HG03378 (cell line): ENCODE measurements at regions not wholly inside any gene's neighbourhood (a gene's known extent, or its start where the extent isn't known, plus 50 kb on each side); places are given as distances from the start of the nearest gene placed in this dataset.

Experiments
- ATAC-seq: cut with Tn5 transposase; IDR thresholded peaks from one replicate; pipeline ENCODE4 v1.9.1; 2021; ENCODE audit warnings: mild to moderate bottlenecking, moderate library complexity; ENCODE audit not compliant: unreplicated experiment

- ATAC-seq: no peak
These were observed 480.3 kb downstream of the DSC3 start for GRCh38 chr18:30562231-30562630.

- no peak for ATAC-seq
These were observed 486.4 kb downstream of the DSC3 start for GRCh38 chr18:30556112-30556511.

GRCh38 chr18:30545393-30545792 lies 497.1 kb downstream of the DSC3 start:
- ATAC-seq: no peak

GRCh38 chr18:30544141-30544540 lies 498.4 kb downstream of the DSC3 start:
- no peak for ATAC-seq

- no peak for ATAC-seq
These were observed 508.8 kb downstream of the DSC3 start for GRCh38 chr18:30533716-30534115.

GRCh38 chr18:30527917-30528316 lies 514.6 kb downstream of the DSC3 start:
- ATAC-seq: no peak

- ATAC-seq: no peak
These were observed 515.3 kb downstream of the DSC3 start for GRCh38 chr18:30527226-30527625.

- no peak for ATAC-seq
These were observed 520.1 kb downstream of the DSC3 start for GRCh38 chr18:30522288-30522929.

- no peak for ATAC-seq
These were observed 528.5 kb downstream of the DSC3 start for GRCh38 chr18:30514059-30514458.

- no peak for ATAC-seq
These were observed 529.7 kb downstream of the DSC3 start for GRCh38 chr18:30512872-30513271.

- no peak for ATAC-seq
These were observed 531.7 kb downstream of the DSC3 start for GRCh38 chr18:30510882-30511281.

- ATAC-seq: no peak
These were observed 540.9 kb downstream of the DSC3 start for GRCh38 chr18:30501594-30501993.

GRCh38 chr18:30500240-30500945 lies 542.1 kb downstream of the DSC3 start:
- no peak for ATAC-seq

- no peak for ATAC-seq
These were observed 542.8 kb downstream of the DSC3 start for GRCh38 chr18:30499721-30500120.

GRCh38 chr18:30492552-30493129 lies 549.9 kb downstream of the DSC3 start:
- ATAC-seq: no peak

- no peak for ATAC-seq
These were observed 550.6 kb downstream of the DSC3 start for GRCh38 chr18:30491815-30492551.

GRCh38 chr18:30489890-30490643 lies 552.5 kb downstream of the DSC3 start:
- ATAC-seq: no peak

- no peak for ATAC-seq
These were observed 554.6 kb downstream of the DSC3 start for GRCh38 chr18:30487962-30488361.

GRCh38 chr18:30486856-30487255 lies 555.7 kb downstream of the DSC3 start:
- ATAC-seq: no peak

- ATAC-seq: no peak
These were observed 557.5 kb downstream of the DSC3 start for GRCh38 chr18:30485078-30485477.

GRCh38 chr18:30481871-30482270 lies 560.7 kb downstream of the DSC3 start:
- ATAC-seq: no peak
